ENCODE measurements at regions not wholly inside any gene's neighbourhood (a gene's known extent, or its start where the extent isn't known, plus 50 kb on each side); places are given as distances from the start of the nearest gene placed in this dataset.

DNA sequence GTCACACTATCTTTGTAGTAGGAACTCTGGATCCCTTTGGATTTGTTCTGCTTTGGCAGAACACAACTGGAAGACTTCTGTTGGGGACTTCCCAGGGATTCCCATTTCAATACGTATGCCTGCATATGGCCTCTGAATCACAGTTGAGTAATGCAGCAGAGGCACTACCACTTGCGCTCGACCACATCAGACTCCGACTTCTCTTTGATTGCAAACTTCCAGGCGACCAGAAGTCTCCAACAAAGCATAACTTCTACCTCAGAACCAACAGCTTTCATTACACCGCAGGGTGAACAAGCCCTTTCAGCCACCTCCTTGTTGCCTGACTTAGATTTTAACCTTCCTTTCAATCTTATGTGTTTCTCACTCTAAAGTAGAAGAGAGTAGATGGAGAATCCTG, 924.4 kb downstream of the IGSF11 start:
- TF ChIP-seq POLR2AphosphoS5 (IDR thresholded peaks at IDR 0.05): no peak
- TF ChIP-seq POLR2A (IDR thresholded peaks at IDR 0.05): no peak

Data from prostate gland (tissue), 1 donor.